SK-N-SH (cell line): ENCODE measurements at regions not wholly inside any gene's neighbourhood (a gene's known extent, or its start where the extent isn't known, plus 50 kb on each side); places are given as distances from the start of the nearest gene placed in this dataset.

Experiments
- CTCF ChIA-PET: fragments of 300-600, 350-600 bp; formaldehyde crosslinking; extraction: SDS; loops from one replicate; lab custom pipeline; 2021; lab: Yijun Ruan, JAX
- POLR2A ChIA-PET: fragments of 350-600 bp; sonication (Branson Sonifier 250); formaldehyde crosslinking; extraction: SDS; loops from one replicate; lab custom pipeline; 2020; ENCODE audit warnings: antibody characterized with exemption, inconsistent platforms; lab: Yijun Ruan, JAX
- DNase-seq: peaks from one replicate; pipeline ENCODE4 v3.0.0; 2012
- H2AFZ ChIP-seq: fragments of 200-600 bp; sonication (generic); 2 replicates; pipeline ENCODE4 v1.8.1; 2016; ENCODE audit warnings: antibody characterized with exemption, mild to moderate bottlenecking, low read depth
- H3F3A ChIP-seq: fragments of 200-600 bp; sonication (generic); replicated peaks from 2 replicates; pipeline ENCODE3; 2016; ENCODE audit warnings: antibody characterized with exemption, mild to moderate bottlenecking; ENCODE audit not compliant: insufficient read depth
- H3K27ac ChIP-seq, 2 experiments: fragments of 200-500 bp in 1 of 2; fragments of 200-600 bp in 1 of 2; sonication (Bioruptor generic) in 1 of 2; sonication (generic), shearing (Covaris generic) in 1 of 2; 2 replicates each; pipeline versions ENCODE4 v1.5.1 to v1.6.1; 2014 to 2016; ENCODE audit warnings: low read depth in 2 of 2, inconsistent platforms in 1 of 2, low read length in 1 of 2, mild to moderate bottlenecking in 1 of 2, mixed read lengths in 1 of 2
- H3K27me3 ChIP-seq: fragments of 200-600 bp; sonication (generic), shearing (Covaris generic); 2 replicates; pipeline ENCODE4 v1.6.1; 2016; ENCODE audit warnings: mixed run types; ENCODE audit not compliant: insufficient read depth
- H3K36me3 ChIP-seq, 2 experiments: fragments of 200-500 bp in 1 of 2; fragments of 200-600 bp in 1 of 2; sonication (Bioruptor generic) in 1 of 2; sonication (generic) in 1 of 2; replicated peaks in 1 of 2; 2 replicates each; pipeline versions ENCODE3 to v1.5.1; 2014 to 2016; ENCODE audit warnings: low read length in 1 of 2, mild to moderate bottlenecking in 1 of 2; ENCODE audit not compliant: insufficient read depth in 2 of 2, control insufficient read depth in 1 of 2
- H3K4me1 ChIP-seq, 2 experiments: fragments of 200-500 bp in 1 of 2; fragments of 200-600 bp in 1 of 2; sonication (Bioruptor generic) in 1 of 2; sonication (generic), shearing (Covaris generic) in 1 of 2; 2 replicates each; pipeline versions ENCODE4 v1.5.1 to v1.6.1; 2014 to 2016; ENCODE audit warnings: low read depth in 1 of 2, low read length in 1 of 2, mixed run types in 1 of 2; ENCODE audit not compliant: insufficient read depth in 2 of 2, control insufficient read depth in 1 of 2
- H3K4me2 ChIP-seq: fragments of 200-600 bp; sonication (generic), shearing (Covaris generic); 2 replicates; pipeline ENCODE4 v1.6.1; 2017; ENCODE audit warnings: mixed run types
- H3K4me3 ChIP-seq, 2 experiments: fragments of 200-500 bp in 1 of 2; fragments of 200-600 bp in 1 of 2; sonication (Bioruptor generic) in 1 of 2; sonication (generic), shearing (Covaris generic) in 1 of 2; 2 replicates each; pipeline versions ENCODE4 v1.5.1 to v1.8.1; 2014 to 2016; ENCODE audit warnings: low read depth in 2 of 2, inconsistent platforms in 1 of 2, low read length in 1 of 2, mild to moderate bottlenecking in 1 of 2, mixed read lengths in 1 of 2, moderate library complexity in 1 of 2
- H3K79me2 ChIP-seq: fragments of 200-600 bp; sonication (generic); 2 replicates; pipeline ENCODE4 v1.8.1; 2017; ENCODE audit warnings: mild to moderate bottlenecking; ENCODE audit not compliant: insufficient read depth
- H3K9ac ChIP-seq: fragments of 200-600 bp; sonication (generic); 2 replicates; pipeline ENCODE4 v1.6.1; 2017; ENCODE audit warnings: mixed run types
- H3K9me2 ChIP-seq: fragments of 200-600 bp; sonication (generic); 2 replicates; pipeline ENCODE4 v1.6.1; 2017; ENCODE audit warnings: mixed run types
- H3K9me3 ChIP-seq: fragments of 200-600 bp; sonication (generic); 2 replicates; pipeline ENCODE4 v1.6.1; 2017; ENCODE audit warnings: mixed run types, mild to moderate bottlenecking, moderate library complexity
- H4K20me1 ChIP-seq: fragments of 200-600 bp; sonication (generic); 2 replicates; pipeline ENCODE4 v1.6.1; 2017; ENCODE audit warnings: mild to moderate bottlenecking, mixed run types; ENCODE audit not compliant: insufficient read depth
- ELF1 ChIP-seq: IDR thresholded peaks from 2 replicates; pipeline ENCODE4 v1.4.0; 2012
- GABPA ChIP-seq: IDR thresholded peaks from 2 replicates; pipeline ENCODE4 v1.4.0; 2012; ENCODE audit warnings: low read depth, mild to moderate bottlenecking
- JUND ChIP-seq: IDR thresholded peaks from 2 replicates; pipeline ENCODE4 v1.4.0; 2012
- MAX ChIP-seq: IDR thresholded peaks from 2 replicates; pipeline ENCODE4 v1.4.0; 2012; ENCODE audit warnings: low read depth
- MEF2A ChIP-seq: IDR thresholded peaks from 2 replicates; pipeline ENCODE4 v1.4.0; 2012; ENCODE audit warnings: low read depth, borderline replicate concordance
- NFIC ChIP-seq: IDR thresholded peaks from 2 replicates; pipeline ENCODE4 v1.4.0; 2012; ENCODE audit warnings: borderline replicate concordance
- POLR2AphosphoS5 ChIP-seq: IDR thresholded peaks from 2 replicates; pipeline ENCODE4 v1.6.1; 2012; ENCODE audit warnings: low read depth, low read length
- REST ChIP-seq: IDR thresholded peaks from 2 replicates; pipeline ENCODE4 v1.6.1; 2012; ENCODE audit warnings: mild to moderate bottlenecking, low read depth, low read length, moderate library complexity
- RFX5 ChIP-seq: IDR thresholded peaks from 2 replicates; pipeline ENCODE4 v1.6.1; 2012; ENCODE audit warnings: mild to moderate bottlenecking, improper control_type of control experiment, low read length
- SIN3A ChIP-seq: IDR thresholded peaks from 2 replicates; pipeline ENCODE4 v1.6.1; 2012; ENCODE audit warnings: low read depth, mild to moderate bottlenecking, low read length, moderate library complexity, borderline replicate concordance
- TAF1 ChIP-seq: IDR thresholded peaks from 2 replicates; pipeline ENCODE4 v1.6.1; 2012; ENCODE audit warnings: low read depth, mild to moderate bottlenecking, low read length, moderate library complexity, borderline replicate concordance
- TEAD4 ChIP-seq: IDR thresholded peaks from 2 replicates; pipeline ENCODE4 v1.4.0; 2012; ENCODE audit warnings: mild to moderate bottlenecking, borderline replicate concordance; ENCODE audit not compliant: insufficient read depth
- USF1 ChIP-seq: IDR thresholded peaks from 2 replicates; pipeline ENCODE4 v1.4.0; 2012; ENCODE audit warnings: low read depth, borderline replicate concordance
- YY1 ChIP-seq: IDR thresholded peaks from 2 replicates; pipeline ENCODE4 v1.4.0; 2012; ENCODE audit warnings: low read depth, mild to moderate bottlenecking
- WGBS: methylation state at CpG from one replicate; pipeline ENCODE4 v1.1.6; 2017; ENCODE audit warnings: low lambda C conversion rate; 5-methylcytosine and 5-hydroxymethylcytosine counted together
- TF ChIP-seq, protein P1 (sequence below): fragments of 200-600 bp; sonication (generic); IDR thresholded peaks from 2 replicates; pipeline ENCODE4 v1.6.1; 2017; ENCODE audit warnings: antibody characterized with exemption, mild to moderate bottlenecking, moderate library complexity

GRCh38 chr1:55622074-55622473 lies 406.9 kb upstream of the USP24 start:
- CTCF ChIA-PET = interaction anchor here (1.1 kb wide), 1 partner anchor 19 kb away, joined by 3 read pairs; no protein-coding TSS in a partner anchor
- POLR2A ChIA-PET = interaction anchor here (0.6 kb wide), 1 partner anchor 103 kb away, joined by 3 read pairs; no protein-coding TSS in a partner anchor
- H3F3A ChIP-seq = no peaks in the 10 kb centered on the region
- no peak overlapping the region for H3K27ac ChIP-seq
- DNase-seq = no peak
- H3K4me1 ChIP-seq = no peaks in the 10 kb centered on the region
- H3K27me3 ChIP-seq = no peaks in the 10 kb centered on the region
- H2AFZ ChIP-seq = no peak overlapping the region
- H3K9me2 ChIP-seq = no peaks in the 10 kb centered on the region
- H3K4me3 ChIP-seq = no peak overlapping the region
- 71% methylated on average over 1 of the region's 1 CpG for WGBS
- H3K9ac ChIP-seq = no peak overlapping the region
- no peak overlapping the region for H3K4me2 ChIP-seq
- H4K20me1 ChIP-seq = no peaks in the 10 kb centered on the region
- H3K36me3 ChIP-seq = no peaks in the 10 kb centered on the region
- H3K79me2 ChIP-seq = no peaks in the 10 kb centered on the region
- H3K9me3 ChIP-seq = no peaks in the 10 kb centered on the region
- no peak for TF ChIP-seq MAX
- TF ChIP-seq POLR2AphosphoS5 = no peak
- TF ChIP-seq, protein P1, sequence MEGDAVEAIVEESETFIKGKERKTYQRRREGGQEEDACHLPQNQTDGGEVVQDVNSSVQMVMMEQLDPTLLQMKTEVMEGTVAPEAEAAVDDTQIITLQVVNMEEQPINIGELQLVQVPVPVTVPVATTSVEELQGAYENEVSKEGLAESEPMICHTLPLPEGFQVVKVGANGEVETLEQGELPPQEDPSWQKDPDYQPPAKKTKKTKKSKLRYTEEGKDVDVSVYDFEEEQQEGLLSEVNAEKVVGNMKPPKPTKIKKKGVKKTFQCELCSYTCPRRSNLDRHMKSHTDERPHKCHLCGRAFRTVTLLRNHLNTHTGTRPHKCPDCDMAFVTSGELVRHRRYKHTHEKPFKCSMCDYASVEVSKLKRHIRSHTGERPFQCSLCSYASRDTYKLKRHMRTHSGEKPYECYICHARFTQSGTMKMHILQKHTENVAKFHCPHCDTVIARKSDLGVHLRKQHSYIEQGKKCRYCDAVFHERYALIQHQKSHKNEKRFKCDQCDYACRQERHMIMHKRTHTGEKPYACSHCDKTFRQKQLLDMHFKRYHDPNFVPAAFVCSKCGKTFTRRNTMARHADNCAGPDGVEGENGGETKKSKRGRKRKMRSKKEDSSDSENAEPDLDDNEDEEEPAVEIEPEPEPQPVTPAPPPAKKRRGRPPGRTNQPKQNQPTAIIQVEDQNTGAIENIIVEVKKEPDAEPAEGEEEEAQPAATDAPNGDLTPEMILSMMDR = no peak
- no peak for TF ChIP-seq REST
- no peak for TF ChIP-seq ELF1
- TF ChIP-seq YY1 = no peak
- no peak for TF ChIP-seq JUND
- TF ChIP-seq TEAD4 = no peak
- TF ChIP-seq SIN3A = no peak

DNA sequence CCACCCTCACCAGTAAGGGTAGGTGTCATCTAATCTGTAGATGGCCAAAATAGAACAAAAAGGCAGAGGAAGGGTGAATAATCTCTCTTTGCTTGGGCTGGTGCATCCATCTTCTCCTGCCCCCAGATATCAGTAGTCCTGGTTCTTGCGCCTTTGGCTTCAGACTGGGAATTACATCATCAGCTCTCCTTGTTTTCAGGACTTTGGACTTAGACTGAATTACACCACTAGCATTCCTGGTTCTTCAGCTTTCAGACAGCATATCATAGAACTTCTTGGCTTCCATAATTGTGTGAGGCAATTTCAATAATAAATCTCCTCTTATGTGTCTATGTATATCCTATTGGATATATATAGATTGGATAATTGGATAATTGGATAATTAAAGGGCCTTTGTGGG lies 403.0 kb upstream of the USP24 start:
- Histone ChIP-seq H3K36me3 (no peaks in the 10 kb centered on the region), H3K4me1 (no peaks in the 10 kb centered on the region), H3K27me3 (no peaks in the 10 kb centered on the region), H3K27ac (no peak overlapping the region), H3K4me2 (no peak overlapping the region), H4K20me1 (no peaks in the 10 kb centered on the region), H3F3A (no peaks in the 10 kb centered on the region), H3K9ac (no peak overlapping the region), H3K79me2 (no peaks in the 10 kb centered on the region), H2AFZ (no peak overlapping the region), H3K9me2 (no peaks in the 10 kb centered on the region), H3K9me3 (no peaks in the 10 kb centered on the region), H3K4me3 (no peak overlapping the region)
- 100% methylated on average over 1 of the region's 1 CpG for WGBS
- CTCF ChIA-PET = no interaction called here
- POLR2A ChIA-PET = no interaction called here
- no peak for DNase-seq
- TF ChIP-seq MEF2A = no peak
- TF ChIP-seq USF1 = no peak
- TF ChIP-seq REST = no peak
- no peak for TF ChIP-seq RFX5
- TF ChIP-seq, protein P1 = no peak
- no peak for TF ChIP-seq GABPA
- no peak for TF ChIP-seq NFIC
- TF ChIP-seq SIN3A = no peak
- no peak for TF ChIP-seq YY1
- TF ChIP-seq TAF1 = no peak
